AG20443 (cell line): ENCODE measurements at regions not wholly inside any gene's neighbourhood (a gene's known extent, or its start where the extent isn't known, plus 50 kb on each side); places are given as distances from the start of the nearest gene placed in this dataset.
"Not testable (repeated sequence)": the region's sequence is repeated elsewhere in the genome, so short reads cannot be mapped to it uniquely, and the experiment has no call there.

Experiments
- DNase-seq: peaks from one replicate; pipeline ENCODE4 v3.0.0; 2012; ENCODE audit warnings: low spot score, mixed read lengths

DNA sequence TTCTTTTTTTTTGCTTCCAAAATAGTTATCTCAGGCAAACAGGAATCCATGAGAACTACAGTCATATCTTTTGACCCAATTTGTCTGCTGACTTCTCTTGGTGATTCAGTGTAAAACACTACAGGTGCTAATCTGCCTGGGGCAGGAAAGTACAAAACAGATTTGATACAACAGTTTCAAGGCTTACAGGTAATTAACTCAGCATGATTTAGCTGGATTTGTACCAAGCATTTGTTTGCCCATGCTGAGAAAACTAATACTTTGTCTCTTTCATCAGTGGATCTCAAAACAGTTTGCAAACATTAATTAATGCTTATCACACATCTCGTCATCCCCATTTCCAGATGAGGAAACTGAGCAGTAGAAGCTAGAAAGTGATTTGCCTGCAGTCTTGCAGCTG, 312.5 kb upstream of the SEMA6A start:
- DNase-seq, result no peak

- no peak for DNase-seq
Measured at GRCh38 chr5:116885825-116886224, 311.2 kb upstream of the SEMA6A start.

DNA sequence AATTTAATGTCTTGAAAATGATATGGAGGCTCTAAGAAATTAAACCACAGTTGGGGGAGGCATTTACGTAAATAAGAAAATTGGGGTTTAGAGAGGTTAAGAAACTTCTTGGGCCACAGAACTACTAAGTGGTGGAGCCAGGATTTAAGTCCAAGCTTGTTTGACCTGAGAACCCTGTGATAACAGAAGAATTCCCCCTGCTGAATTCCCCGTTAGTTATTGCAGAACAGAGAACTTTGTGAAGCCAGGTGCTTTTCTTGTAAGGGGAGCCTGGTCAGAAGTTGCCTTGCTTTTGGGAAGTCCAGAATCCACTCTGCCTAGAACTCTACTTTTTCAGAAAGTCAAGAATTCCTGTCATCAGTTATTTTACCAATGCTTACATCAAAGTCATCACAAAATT, 309.3 kb upstream of the SEMA6A start:
- no peak for DNase-seq

- no peak for DNase-seq
Measured at GRCh38 chr5:116881921-116882531, 307.4 kb upstream of the SEMA6A start.

GRCh38 chr5:116880601-116881000, 306.0 kb upstream of the SEMA6A start:
- no peak for DNase-seq

- DNase-seq, result no peak
Measured at GRCh38 chr5:116880150-116880549, 305.5 kb upstream of the SEMA6A start.

GRCh38 chr5:116876240-116876840, 301.7 kb upstream of the SEMA6A start:
- no peak for DNase-seq

DNA sequence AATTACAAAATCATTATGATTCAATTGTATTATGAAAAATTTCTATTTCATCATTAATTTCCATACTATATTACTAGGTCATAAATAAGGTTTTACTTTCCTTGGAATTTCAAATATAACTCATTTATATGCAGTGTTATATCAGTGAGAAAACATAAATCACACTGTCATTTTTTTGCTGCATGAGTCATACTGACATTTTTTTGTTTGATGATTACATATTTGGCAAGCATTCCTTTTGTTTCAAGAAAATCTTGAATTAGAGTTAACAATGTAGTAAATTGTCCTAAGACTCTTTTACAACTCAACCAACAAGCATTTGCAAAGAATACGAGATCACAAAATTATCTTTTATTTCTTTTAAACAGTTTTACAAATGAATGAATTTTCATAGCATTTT, 298.4 kb upstream of the SEMA6A start:
- no peak for DNase-seq

DNA sequence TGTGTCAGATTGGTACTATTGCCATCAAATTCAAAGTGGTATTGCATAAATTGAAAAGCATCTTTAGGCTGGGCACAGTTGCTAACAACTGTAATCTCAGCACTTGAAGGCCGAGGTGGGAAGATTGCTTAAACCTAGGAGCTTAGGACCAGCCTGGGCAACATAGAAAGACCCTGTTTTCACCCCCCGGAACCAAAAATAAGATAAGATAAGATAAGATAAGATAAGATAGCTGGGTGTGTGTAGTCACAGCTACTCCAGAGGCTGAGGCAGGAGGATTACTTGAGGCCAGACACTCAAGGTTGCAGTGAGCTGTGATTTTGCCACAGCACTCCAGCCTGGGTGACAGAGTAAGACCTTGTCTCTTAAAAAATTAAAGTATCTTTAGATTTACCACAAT, 297.9 kb upstream of the SEMA6A start:
- no peak for DNase-seq

DNA sequence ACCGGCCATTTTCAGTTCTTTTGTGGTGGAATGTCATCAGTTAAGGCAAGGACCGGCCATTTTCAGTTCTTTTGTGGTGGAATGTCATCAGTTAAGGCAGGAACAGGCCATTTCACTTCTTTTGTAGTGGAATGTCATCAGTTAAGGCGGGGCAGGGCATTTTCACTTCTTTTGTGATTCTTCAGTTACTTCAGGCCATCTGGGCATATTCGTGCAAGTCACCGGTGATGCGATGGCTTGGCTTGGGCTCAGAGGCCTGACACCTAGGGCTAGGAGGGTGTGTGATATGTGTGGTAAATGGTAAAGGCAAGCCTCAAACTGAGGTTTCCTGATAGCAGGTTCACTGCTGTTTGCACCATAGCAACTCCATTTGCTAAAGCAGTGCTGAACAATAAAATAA, 293.2 kb upstream of the SEMA6A start:
- DNase-seq, result not testable (repeated sequence)

DNA sequence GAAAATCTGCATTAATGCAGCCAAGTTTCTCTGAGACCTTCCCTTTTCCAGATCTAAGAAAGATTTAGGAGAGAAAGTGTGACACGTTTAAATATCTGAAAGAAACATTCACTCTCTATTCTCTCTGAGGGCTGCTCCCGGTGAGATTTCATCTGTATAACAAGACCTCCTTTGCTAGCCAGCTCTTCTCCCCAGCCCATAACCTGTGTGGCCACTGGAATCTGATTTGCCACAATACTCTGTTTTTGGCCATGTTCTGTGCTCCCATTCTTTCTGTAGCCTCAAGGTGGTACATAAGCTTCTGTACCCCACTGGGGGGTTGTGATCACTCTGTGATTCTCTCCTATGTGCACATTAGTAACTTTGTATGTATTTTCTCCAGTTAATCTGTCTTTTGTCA, 291.0 kb upstream of the SEMA6A start:
- no peak for DNase-seq

DNA sequence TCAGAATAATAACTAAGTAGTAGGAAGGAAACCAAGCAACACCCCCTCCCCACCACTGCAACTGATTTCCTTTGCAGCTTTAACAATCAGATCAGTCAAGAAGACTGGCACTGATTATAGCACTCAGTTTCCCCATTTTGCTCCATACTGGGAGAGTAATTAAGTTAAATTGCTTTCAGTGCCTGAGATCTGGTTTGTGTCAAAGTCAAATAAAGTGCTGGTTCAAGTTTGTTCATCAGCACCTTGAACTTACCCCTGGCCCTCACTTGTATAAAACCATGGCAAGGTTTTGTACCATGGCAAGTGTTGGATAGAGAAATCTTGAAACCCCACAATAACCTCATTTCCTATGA, 290.2 kb upstream of the SEMA6A start:
- no peak for DNase-seq

DNA sequence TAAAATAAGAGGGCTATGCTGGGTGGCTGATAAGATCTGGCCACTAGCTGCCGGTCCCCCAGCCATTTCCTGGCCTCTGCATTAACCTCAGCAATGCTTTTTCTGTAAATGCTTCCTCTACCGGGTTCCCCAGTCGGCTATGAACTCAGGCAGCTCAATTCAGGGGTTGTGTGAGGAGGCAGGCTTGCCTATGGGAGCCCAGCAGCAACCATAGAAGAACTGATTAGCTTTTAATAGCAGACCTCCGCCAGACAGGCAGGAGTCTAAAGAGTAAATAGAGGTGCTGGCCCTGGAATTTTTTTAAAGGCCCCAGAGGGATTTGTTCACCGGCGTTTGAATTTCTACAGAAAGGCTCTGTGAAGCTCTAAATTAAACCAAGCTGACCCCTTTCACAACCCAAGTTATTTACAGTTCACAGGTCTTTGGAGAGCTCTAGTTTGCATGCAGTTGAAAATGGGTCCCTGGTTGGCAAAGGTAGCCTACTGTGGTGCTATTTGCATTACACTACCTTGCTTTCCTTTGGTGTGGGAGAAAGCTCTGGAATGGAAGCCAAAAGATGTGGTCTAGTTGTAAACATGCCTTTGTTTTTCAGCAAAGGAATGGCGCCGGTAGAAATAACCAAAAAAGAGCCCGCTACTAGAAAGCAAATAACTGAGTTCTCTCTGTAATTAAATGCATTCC, 289.7 kb upstream of the SEMA6A start:
- DNase-seq, result no peak

DNA sequence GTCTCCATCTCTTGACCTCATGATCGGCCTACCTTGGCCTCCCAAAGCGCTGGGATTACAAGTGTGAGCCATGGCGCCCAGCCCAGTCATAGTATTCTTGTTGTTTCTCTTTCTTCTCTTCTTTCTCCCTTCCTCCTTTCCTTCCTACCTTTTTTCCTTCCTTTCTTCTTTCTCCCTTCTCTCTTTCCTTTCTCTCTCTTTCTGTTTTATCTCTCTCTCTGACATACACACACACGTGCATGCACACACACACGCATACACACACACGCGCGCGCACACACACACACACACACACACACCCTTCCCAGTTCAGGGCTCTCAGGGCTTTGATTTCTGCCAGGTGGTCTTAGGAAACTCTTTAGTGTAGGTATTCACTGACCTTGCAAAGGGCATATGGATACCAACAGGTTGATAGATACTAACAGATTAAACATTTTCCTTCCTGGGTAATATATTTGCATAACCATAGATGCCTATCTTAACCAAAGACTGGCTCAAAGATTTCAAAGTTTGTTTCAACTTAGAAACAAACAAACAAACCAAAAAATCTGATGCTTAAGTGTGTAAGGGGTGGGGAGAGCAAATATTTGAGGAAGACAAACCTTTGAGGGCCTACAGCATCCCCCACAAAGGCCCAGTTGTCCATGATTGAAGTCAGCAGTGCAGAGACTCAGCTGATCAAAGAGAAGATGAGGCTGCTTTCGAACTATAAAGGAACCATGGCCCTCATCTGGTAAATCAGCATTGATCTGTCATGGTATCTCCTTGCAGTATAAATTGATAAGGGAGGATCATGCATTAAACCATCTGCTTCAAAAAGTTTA, 288.2 kb upstream of the SEMA6A start:
- no peak for DNase-seq

DNA sequence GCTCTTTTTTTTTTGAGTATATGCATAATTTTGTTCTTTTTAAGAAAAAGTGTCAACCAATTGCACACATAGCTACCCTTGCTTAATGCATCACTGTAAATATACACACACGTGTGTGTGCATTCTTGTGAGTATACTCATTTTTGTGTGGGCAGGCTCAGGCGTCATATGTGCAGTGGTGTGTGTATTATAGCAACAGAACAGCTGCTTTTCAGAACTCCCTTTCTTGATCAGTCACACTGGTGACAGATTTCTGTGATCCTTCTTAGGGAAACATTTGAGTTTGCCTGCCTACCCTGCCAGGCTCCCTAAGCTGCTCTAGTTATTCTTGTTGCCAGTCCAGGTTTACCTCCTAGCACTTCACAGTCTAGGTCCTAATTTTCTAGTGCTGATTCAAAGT, 287.0 kb upstream of the SEMA6A start:
- DNase-seq, result no peak

DNA sequence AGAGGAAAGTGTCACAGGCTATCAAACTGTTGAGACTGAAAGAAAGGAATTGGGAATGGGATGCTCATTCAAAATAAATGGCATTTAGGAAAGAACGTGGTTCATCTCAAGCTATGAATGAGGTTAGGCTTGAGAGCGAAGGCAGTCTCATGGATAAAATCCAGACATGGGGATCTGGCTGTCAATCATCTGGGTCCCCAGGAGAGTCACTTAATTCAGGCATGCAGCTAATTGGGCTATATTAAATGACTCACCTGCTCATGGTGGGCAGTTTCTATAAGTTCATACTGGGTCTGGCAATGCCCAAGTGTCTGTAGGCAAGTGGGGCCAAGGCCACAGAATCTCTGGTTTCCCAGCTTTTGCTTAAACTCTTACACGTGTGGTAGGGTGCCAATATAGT, 286.5 kb upstream of the SEMA6A start:
- DNase-seq, result no peak

DNA sequence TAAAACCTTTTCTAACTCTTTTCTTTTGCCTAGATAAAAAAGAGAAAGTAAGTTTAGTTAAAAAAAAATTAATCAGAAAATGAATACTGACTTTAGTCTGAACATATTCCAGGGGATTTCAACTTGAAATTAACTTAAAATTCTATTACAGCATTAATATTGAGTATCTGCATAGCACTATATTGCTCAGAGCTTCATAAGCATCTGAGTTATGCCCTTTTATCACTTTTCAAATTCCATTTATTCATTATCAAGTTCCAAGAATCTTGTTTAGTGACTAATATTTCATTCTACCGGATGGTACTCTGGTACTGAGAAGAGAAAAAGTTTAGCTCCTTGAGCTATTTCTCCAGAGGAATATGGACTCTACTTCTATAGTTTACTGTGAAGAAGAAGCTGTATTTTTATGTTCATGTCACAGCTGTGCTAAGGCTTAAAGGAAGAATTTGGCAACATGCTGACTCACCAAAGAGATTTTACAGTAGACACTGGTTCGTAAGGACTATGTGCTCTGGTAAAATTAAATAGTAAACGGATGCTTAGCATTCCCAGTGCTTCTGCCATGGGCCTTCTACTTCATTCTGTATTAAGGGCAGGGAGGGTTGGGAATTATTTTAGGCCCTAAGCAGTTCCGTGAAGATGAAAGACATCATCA, 285.2 kb upstream of the SEMA6A start:
- no peak for DNase-seq

DNA sequence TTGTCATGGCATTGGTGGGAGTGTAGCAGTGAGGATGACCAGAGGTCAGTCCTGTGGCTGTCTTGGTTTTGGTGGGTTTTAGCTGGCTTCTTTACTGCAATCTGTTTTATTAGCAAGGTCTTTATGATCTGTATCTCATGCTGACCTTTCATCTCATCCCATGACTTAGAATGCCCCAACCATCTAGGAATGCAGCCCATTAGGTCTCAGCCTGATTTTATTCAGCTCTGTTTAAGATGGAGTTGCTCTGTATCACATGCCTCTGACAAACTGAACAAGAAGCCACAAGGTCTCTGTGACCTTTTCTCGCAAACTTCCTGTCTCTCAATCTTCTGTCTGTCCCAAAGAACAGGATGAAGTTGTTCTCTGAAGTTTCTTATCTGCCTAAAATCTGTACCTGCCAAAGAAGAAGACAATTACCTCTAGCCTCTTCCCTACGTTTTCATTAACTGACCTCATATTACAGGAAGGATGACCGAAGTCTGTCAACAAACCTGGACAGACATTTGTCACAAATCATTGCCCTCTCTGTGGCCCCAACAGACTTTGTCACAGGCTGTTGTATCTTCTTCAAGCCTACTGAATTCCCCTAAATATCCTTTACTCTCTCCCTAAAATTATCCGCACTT, 284.2 kb upstream of the SEMA6A start:
- DNase-seq, result no peak

DNA sequence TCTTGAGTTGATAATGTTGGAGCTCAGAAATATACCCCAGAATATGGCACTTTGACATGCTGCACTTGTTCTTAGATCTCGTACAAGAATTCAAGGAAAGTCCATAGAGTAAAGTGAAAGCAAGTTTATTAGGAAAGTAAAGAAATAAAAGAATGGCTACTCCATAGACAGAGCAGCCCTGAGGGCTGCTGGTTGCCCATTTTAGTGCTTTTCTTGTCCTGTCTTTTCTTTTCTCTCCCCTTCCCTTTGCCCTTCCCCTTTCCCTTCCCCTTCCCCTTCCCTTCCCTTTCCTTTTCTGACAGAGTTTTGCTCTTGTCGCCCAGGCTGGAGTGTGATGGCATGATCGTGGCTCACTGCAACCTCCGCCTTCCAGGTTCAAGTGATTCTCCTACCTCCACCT, 283.4 kb upstream of the SEMA6A start:
- DNase-seq, result not testable (repeated sequence)

DNA sequence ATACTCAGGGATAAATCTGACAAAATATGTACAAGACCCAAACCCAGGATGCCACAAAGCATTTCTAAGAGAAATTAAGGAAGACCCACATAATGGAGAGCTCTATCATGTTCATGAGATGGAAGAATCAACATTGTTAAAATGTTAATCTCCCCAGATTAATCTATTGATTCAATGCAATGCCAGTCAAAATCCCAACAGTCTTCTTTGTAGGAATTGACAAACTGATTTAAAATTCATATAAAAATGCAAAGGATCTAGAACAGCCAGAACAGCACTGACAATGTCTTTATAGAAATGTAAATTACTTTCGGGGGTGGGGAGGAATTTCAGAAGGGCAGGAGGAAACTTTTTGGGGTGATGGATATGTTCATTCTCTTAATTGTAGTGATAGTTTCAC, 281.6 kb upstream of the SEMA6A start:
- DNase-seq, result no peak

DNA sequence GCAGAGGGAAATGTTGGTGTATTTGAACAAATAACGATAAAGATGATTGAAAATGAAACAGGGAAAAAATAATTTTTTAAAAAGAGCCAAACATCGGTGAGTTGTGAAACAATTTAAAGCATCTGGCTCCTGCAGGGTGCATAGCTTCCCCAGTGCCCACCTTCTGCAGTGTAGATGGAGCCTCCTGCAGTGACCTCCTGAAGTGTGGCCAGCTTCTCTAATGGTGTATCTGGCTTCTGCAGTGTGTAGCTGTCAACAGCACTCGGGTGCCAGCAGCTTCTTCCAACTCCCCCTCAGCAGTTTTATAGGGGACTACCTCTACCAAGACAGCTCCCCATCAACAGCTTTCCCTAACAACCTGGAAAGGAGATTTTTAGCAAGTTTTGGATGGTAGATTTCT, 279.4 kb upstream of the SEMA6A start:
- DNase-seq, result no peak

DNA sequence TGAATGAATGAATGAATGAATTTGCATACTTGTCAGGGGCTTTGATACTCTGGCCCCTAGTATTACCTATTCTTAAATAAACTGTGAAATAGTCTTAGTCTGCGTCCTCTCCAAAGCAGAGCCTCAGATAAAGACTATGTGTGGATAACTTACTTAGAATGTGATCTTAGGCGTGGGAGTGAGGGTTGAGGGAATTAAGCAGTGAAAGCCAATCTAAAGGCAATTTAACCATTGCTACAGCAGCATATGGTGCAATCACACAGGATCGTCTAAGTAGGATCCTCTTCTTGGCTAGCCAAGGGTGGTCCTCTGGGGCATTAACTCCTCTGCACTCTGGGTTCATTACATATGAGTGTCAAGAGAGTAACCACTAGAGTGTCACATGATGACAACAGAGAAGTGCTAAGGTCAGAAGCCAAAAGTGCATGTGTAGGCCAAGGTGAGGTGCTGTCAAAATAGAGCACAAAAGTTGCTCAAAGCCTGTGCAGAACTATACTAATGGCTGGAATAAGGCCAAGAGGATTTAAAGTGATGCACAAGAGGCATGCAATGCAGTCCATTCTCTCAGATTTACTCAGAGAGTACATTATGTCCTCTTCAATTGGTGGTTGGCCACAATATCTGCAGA, 274.4 kb upstream of the SEMA6A start:
- DNase-seq, result no peak
